ENCODE measurements at regions not wholly inside any gene's neighbourhood (a gene's known extent, or its start where the extent isn't known, plus 50 kb on each side); places are given as distances from the start of the nearest gene placed in this dataset.

DNA sequence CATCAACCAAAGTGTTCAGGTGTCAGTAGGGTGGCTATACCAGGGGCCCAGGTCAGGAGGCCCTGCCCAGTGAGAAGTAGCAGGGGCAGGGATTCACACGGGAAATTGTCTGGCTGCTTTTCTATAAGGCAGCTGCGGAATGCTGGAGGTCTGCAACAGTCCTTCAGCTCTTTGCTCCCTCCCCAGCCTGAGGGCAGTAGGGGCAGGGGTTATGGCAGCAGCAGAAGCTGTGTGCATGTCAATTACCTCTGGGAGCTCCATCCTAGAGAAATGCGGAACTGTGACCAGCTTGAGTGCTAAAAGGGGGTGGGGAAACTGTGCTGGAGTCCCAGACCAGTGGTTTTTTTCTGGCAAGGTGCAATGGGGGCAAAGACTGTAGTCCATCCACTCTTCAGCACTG is 810.4 kb downstream of the PCDH7 start:
- TF ChIP-seq, protein P1, sequence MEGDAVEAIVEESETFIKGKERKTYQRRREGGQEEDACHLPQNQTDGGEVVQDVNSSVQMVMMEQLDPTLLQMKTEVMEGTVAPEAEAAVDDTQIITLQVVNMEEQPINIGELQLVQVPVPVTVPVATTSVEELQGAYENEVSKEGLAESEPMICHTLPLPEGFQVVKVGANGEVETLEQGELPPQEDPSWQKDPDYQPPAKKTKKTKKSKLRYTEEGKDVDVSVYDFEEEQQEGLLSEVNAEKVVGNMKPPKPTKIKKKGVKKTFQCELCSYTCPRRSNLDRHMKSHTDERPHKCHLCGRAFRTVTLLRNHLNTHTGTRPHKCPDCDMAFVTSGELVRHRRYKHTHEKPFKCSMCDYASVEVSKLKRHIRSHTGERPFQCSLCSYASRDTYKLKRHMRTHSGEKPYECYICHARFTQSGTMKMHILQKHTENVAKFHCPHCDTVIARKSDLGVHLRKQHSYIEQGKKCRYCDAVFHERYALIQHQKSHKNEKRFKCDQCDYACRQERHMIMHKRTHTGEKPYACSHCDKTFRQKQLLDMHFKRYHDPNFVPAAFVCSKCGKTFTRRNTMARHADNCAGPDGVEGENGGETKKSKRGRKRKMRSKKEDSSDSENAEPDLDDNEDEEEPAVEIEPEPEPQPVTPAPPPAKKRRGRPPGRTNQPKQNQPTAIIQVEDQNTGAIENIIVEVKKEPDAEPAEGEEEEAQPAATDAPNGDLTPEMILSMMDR (IDR thresholded peaks at IDR 0.05; ENCODE audit: poor library complexity): no peak
- TF ChIP-seq EZH2phosphoT487 (IDR thresholded peaks at IDR 0.05; ENCODE audit: low read depth, severe bottlenecking, unreplicated experiment): no peak
